IMR-90 (cell line): ENCODE measurements at regions not wholly inside any gene's neighbourhood (a gene's known extent, or its start where the extent isn't known, plus 50 kb on each side); places are given as distances from the start of the nearest gene placed in this dataset.

Experiments
- ATAC-seq: fragments of 200-7000 bp; cut with Tn5 transposase; 2 replicates; pipeline ENCODE4 v1.9.1; 2020; ENCODE audit warnings: low read depth, mild to moderate bottlenecking, moderate library complexity
- BruUV-seq: library from RNA; stranded (reverse); fragments of 400-500 nt; replicated peaks from 2 replicates; lab custom pipeline; 2021; lab: Mats Ljungman, UMichigan
- CTCF ChIA-PET: fragments of 300-600 bp; formaldehyde crosslinking; extraction: SDS; loops from one replicate; lab custom pipeline; 2021; ENCODE audit warnings: antibody characterized with exemption; lab: Yijun Ruan, JAX
- POLR2A ChIA-PET: fragments of 300-600 bp; sonication (Branson Sonifier 250); formaldehyde crosslinking; loops from one replicate; lab custom pipeline; 2022; ENCODE audit warnings: antibody characterized with exemption; ENCODE audit not compliant: unreplicated experiment; lab: Charles Lee
- DNase-seq: peaks from one replicate; pipeline ENCODE4 v3.0.0; 2013
- H2AFZ ChIP-seq: replicated peaks from 2 replicates; pipeline ENCODE3; 2013; ENCODE audit warnings: low read length, mild to moderate bottlenecking; ENCODE audit not compliant: poor library complexity
- H2AK5ac ChIP-seq: 2 replicates; pipeline ENCODE4 v1.6.1; 2013; ENCODE audit warnings: low read depth, low read length, inconsistent platforms
- H2AK9ac ChIP-seq: replicated peaks from 2 replicates; pipeline ENCODE3; 2013; ENCODE audit warnings: mild to moderate bottlenecking, low read depth, low read length, moderate library complexity; ENCODE audit not compliant: poor library complexity
- H2BK120ac ChIP-seq: 2 replicates; pipeline ENCODE4 v1.6.1; 2013; ENCODE audit warnings: low read depth, low read length, inconsistent platforms
- H2BK15ac ChIP-seq: 3 replicates; pipeline ENCODE4 v1.6.1; 2013; ENCODE audit warnings: low read depth, low read length, inconsistent platforms
- H2BK20ac ChIP-seq: 2 replicates; pipeline ENCODE4 v1.6.1; 2013; ENCODE audit warnings: low read depth, mild to moderate bottlenecking, inconsistent platforms, low read length, moderate library complexity
- H2BK5ac ChIP-seq: 2 replicates; pipeline ENCODE4 v1.6.1; 2013; ENCODE audit warnings: mild to moderate bottlenecking, low read depth, low read length, inconsistent platforms; ENCODE audit not compliant: poor library complexity, severe bottlenecking
- H3K14ac ChIP-seq: replicated peaks from 2 replicates; pipeline ENCODE4 v1.6.1; 2013; ENCODE audit warnings: low read depth, low read length, inconsistent platforms
- H3K18ac ChIP-seq: 2 replicates; pipeline ENCODE4 v1.6.1; 2013; ENCODE audit warnings: low read depth, low read length, control low read depth
- H3K23ac ChIP-seq: 2 replicates; pipeline ENCODE4 v1.6.1; 2013; ENCODE audit warnings: low read depth, low read length, inconsistent platforms
- H3K27ac ChIP-seq: 2 replicates; pipeline ENCODE4 v1.5.1; 2013; ENCODE audit warnings: mild to moderate bottlenecking, control low read depth, low read length; ENCODE audit not compliant: insufficient read depth
- H3K27me3 ChIP-seq: 2 replicates; pipeline ENCODE4 v1.6.1; 2013; ENCODE audit warnings: low read length; ENCODE audit not compliant: control insufficient read depth, insufficient read depth
- H3K36me3 ChIP-seq: 2 replicates; pipeline ENCODE4 v1.6.1; 2013; ENCODE audit warnings: low read length, mixed read lengths; ENCODE audit not compliant: control insufficient read depth, insufficient read depth
- H3K4ac ChIP-seq: 2 replicates; pipeline ENCODE4 v1.6.1; 2013; ENCODE audit warnings: low read depth, low read length, inconsistent platforms
- H3K4me1 ChIP-seq: 2 replicates; pipeline ENCODE4 v1.6.1; 2013; ENCODE audit warnings: low read length, mixed read lengths; ENCODE audit not compliant: control insufficient read depth, insufficient read depth
- H3K4me2 ChIP-seq: 2 replicates; pipeline ENCODE4 v1.6.1; 2013; ENCODE audit warnings: low read depth, mild to moderate bottlenecking, control low read depth, low read length, moderate library complexity
- H3K4me3 ChIP-seq: 2 replicates; pipeline ENCODE4 v1.5.1; 2013; ENCODE audit warnings: low read depth, mild to moderate bottlenecking, control low read depth, low read length, moderate library complexity; ENCODE audit not compliant: insufficient read depth
- H3K56ac ChIP-seq: 2 replicates; pipeline ENCODE4 v1.6.1; 2013; ENCODE audit warnings: low read length, inconsistent platforms; ENCODE audit not compliant: insufficient read depth; ENCODE audit errors: extremely low read depth
- H3K79me1 ChIP-seq, 2 experiments: 2 replicates each; pipeline ENCODE4 v1.6.1; 2013; ENCODE audit warnings: low read length in 2 of 2, inconsistent platforms in 1 of 2, low read depth in 1 of 2
- H3K9ac ChIP-seq: 2 replicates; pipeline ENCODE4 v1.6.1; 2013; ENCODE audit warnings: low read depth, low read length, control low read depth
- H3K9me1 ChIP-seq: 2 replicates; pipeline ENCODE4 v1.6.1; 2013; ENCODE audit warnings: low read length, inconsistent platforms; ENCODE audit not compliant: insufficient read depth
- H3K9me3 ChIP-seq: 2 replicates; pipeline ENCODE4 v1.6.1; 2013; ENCODE audit warnings: low read length; ENCODE audit not compliant: control insufficient read depth, insufficient read depth
- H4K20me1 ChIP-seq: 2 replicates; pipeline ENCODE4 v1.6.1; 2013; ENCODE audit warnings: low read length, inconsistent platforms; ENCODE audit not compliant: insufficient read depth
- H4K5ac ChIP-seq: 2 replicates; pipeline ENCODE4 v1.6.1; 2013; ENCODE audit warnings: mild to moderate bottlenecking, low read depth, low read length, control low read depth
- H4K8ac ChIP-seq, 2 experiments: 2 replicates each; pipeline ENCODE4 v1.6.1; 2013; ENCODE audit warnings: low read depth in 2 of 2, low read length in 2 of 2, control low read depth in 1 of 2, inconsistent platforms in 1 of 2
- H4K91ac ChIP-seq: 2 replicates; pipeline ENCODE4 v1.6.1; 2013; ENCODE audit warnings: low read depth, low read length, inconsistent platforms; ENCODE audit not compliant: insufficient read depth
- CTCF ChIP-seq: conservative IDR thresholded peaks from 2 replicates; pipeline ENCODE4 v1.5.1; 2012; ENCODE audit warnings: mild to moderate bottlenecking, low read depth, low read length, improper control_type of control experiment
- MAZ ChIP-seq: IDR thresholded peaks from 2 replicates; pipeline ENCODE4 v1.6.1; 2012; ENCODE audit warnings: low read depth, mild to moderate bottlenecking, low read length, improper control_type of control experiment, moderate library complexity, borderline replicate concordance
- WGBS, 2 experiments: methylation state at CpG; one replicate each; pipeline versions ENCODE4 v1.1.5 to v1.1.7; 2013; ENCODE audit warnings: missing lambda C conversion rate in 2 of 2; ENCODE audit not compliant: insufficient read length in 1 of 2; ENCODE audit errors: extremely low coverage in 2 of 2; 5-methylcytosine and 5-hydroxymethylcytosine counted together
- dilution Hi-C: fragments of 300-500 bp; cut with HindIII; formaldehyde crosslinking; loops from one replicate; pipeline ENCODE4 v1.14.3; 2018; ENCODE audit warnings: low sequenced_read_pairs; ENCODE audit not compliant: unreplicated experiment
- in situ Hi-C: fragments of 300-500 bp; cut with MboI; formaldehyde crosslinking; loops from 3 replicates; pipeline ENCODE4 v1.14.3; 2019; ENCODE audit warnings: low sequenced_read_pairs, inconsistent platforms, mixed read lengths
- intact Hi-C: fragments of 100-400 bp; cut with micrococcal nuclease; formaldehyde crosslinking; loops from 2 replicates; pipeline ENCODE4 v1.10.0; 2022

DNA sequence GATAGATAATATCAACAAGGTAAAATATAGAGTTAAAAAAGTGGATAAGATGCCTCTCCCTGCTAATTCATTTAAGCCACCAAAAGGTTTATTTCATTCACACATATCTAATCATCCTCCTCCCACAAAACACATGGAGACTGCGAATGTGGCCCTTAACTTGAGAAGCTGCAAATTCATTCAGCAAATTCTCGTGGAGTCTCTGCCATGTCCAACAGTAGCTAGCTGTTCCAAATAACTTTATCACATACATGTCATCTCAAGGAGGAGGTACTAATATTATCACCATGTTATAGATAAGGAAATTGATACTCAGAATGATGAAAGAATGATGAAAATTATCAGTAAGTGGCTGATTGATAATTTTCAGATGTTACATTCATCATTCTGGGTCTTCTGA is 950.2 kb downstream of the CDH11 start:
- Histone ChIP-seq H2AK9ac (no peak overlapping the region), H4K8ac (no peak overlapping the region), H3K27me3 (no peaks in the 10 kb centered on the region), H4K5ac (no peak overlapping the region), H3K4me3 (no peak overlapping the region), H3K4ac (no peak overlapping the region), H3K9me3 (no peaks in the 10 kb centered on the region), H3K9me1 (no peaks in the 10 kb centered on the region), H3K56ac (no peak overlapping the region), H3K14ac (no peak overlapping the region), H3K79me1 (no peaks in the 10 kb centered on the region), H3K4me2 (no peak overlapping the region), H2BK20ac (no peak overlapping the region), H2BK120ac (no peak overlapping the region), H2BK5ac (no peak overlapping the region), H3K27ac (no peak overlapping the region), H4K20me1 (no peaks in the 10 kb centered on the region), H4K91ac (no peak overlapping the region), H2BK15ac (no peak overlapping the region), H3K36me3 (no peaks in the 10 kb centered on the region), H3K18ac (no peak overlapping the region), H2AFZ (no peak overlapping the region), H3K4me1 (no peaks in the 10 kb centered on the region), H3K23ac (no peak overlapping the region), H3K9ac (no peak overlapping the region), H2AK5ac (no peak overlapping the region)
- ATAC-seq (no peak), DNase-seq (no peak)
- intact Hi-C loops = no loop called here
- no CpG with 5 or more reads among the region's 2 CpGs for WGBS, 2 experiments
- ChIA-PET CTCF (no interaction called here), POLR2A (interaction anchor here (0.6 kb wide), 1 partner anchor 950 kb away, joined by 3 read pairs; the partner anchor contains the start of gene CDH11)
- dilution Hi-C loops = no loop called here
- in situ Hi-C loops = no loop called here
- TF ChIP-seq CTCF = no peak
- TF ChIP-seq MAZ = no peak
- BruUV-seq = no TSS peak
